CD4-positive, alpha-beta T cell treated with Interleukin-17A for 1 hour (primary cell): ENCODE measurements at regions not wholly inside any gene's neighbourhood (a gene's known extent, or its start where the extent isn't known, plus 50 kb on each side); places are given as distances from the start of the nearest gene placed in this dataset.
"Not testable (repeated sequence)": the region's sequence is repeated elsewhere in the genome, so short reads cannot be mapped to it uniquely, and the experiment has no call there.

ENCODE experiments used
- DNase-seq: peaks from one replicate; pipeline ENCODE4 v3.0.0-alpha.2; 2020

DNA sequence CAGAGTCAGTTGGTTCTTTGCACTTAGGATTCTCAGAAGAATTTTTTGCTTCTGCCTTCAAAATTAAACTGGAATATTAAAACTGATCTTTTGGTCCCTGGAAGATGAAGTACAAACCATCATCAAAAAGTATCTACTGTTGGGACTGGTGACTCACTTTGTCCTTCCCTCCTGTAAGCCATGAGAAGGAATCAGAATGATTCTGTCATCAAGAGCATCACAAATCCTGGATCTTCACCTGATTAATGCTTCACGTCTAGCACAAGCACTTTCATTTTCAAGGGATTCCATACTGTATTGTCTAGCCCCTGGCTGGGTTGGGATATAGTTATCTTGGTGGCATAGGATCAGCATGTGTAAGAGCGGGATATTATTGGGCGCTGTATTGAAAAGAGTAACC lies 69.3 kb upstream of the CYP1B1 start:
- DNase-seq, result no peak

- DNase-seq, result no peak
Measured at GRCh38 chr2:38142627-38143026, 66.7 kb upstream of the CYP1B1 start.

DNA sequence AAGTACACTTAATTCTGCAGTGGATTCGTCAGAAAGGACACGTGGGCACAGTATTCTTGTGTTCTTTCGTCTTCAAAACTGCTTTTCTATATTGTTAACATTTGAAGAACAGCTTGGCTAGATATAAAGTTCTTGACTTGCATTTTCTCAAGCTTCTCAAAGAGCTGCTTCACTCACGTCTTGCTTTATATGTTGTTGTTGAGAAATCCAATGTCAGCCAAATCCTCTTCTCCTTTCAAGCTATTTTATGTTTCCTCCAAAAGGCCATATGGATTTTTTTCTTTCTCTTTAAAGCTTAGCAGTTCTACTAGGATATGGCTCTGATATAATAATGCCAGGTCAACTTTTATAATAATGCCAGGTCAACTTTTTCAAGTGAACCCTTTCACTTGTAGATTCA lies 65.5 kb upstream of the CYP1B1 start:
- no peak for DNase-seq

- no peak for DNase-seq
Measured at GRCh38 chr2:38138996-38139395, 63.0 kb upstream of the CYP1B1 start.

GRCh38 chr2:38138419-38138818 lies 62.5 kb upstream of the CYP1B1 start:
- DNase-seq, result no peak

- not testable (repeated sequence) for DNase-seq
Measured at GRCh38 chr2:38137958-38138357, 62.0 kb upstream of the CYP1B1 start.

- DNase-seq, result no peak
Measured at GRCh38 chr2:38131676-38132075, 55.7 kb upstream of the CYP1B1 start.

GRCh38 chr2:38130876-38131275 lies 54.9 kb upstream of the CYP1B1 start:
- no peak for DNase-seq

- no peak for DNase-seq
Measured at GRCh38 chr2:38129987-38130386, 54.0 kb upstream of the CYP1B1 start.

- DNase-seq, result no peak
Measured at GRCh38 chr2:38129481-38129880, 53.5 kb upstream of the CYP1B1 start.

DNA sequence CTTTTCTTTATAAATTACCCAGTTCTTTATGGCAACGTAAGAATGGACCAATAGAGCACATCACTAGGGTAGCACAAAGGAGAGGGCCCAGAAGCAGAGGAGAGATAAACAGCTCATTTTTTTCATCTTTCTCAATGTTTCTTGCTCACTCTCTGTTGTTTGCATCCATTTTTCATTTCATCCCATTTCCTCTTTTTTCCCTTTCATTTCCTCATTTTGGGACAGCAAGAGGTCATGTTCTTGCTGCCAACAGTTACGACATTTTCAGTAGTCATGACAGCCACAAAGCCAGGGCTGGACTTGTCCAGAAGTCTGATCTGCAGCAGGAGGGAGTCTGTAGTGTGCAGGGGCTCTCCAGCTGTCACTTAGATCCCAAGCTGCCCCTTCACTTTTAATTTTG lies 52.7 kb upstream of the CYP1B1 start:
- DNase-seq, result peak; percentile 10

GRCh38 chr2:38127277-38127676 lies 51.3 kb upstream of the CYP1B1 start:
- DNase-seq, result no peak

- no peak for DNase-seq
Measured at GRCh38 chr2:38125842-38126241, 49.9 kb upstream of the CYP1B1 start.
